ES-I3 (cell line): ENCODE measurements at regions not wholly inside any gene's neighbourhood (a gene's known extent, or its start where the extent isn't known, plus 50 kb on each side); places are given as distances from the start of the nearest gene placed in this dataset.
"Not testable (repeated sequence)": the region's sequence is repeated elsewhere in the genome, so short reads cannot be mapped to it uniquely, and the experiment has no call there.

ENCODE experiments used
- H3K36me3 ChIP-seq: 2 replicates; pipeline ENCODE4 v1.6.1; 2013; ENCODE audit warnings: mild to moderate bottlenecking, low read length, control low read depth, moderate library complexity; ENCODE audit not compliant: insufficient read depth
- H3K4me1 ChIP-seq: 2 replicates; pipeline ENCODE4 v1.6.1; 2013; ENCODE audit warnings: mild to moderate bottlenecking, control low read depth, low read length; ENCODE audit not compliant: insufficient read depth
- H3K9ac ChIP-seq: 2 replicates; pipeline ENCODE4 v1.6.1; 2013; ENCODE audit warnings: low read depth, mild to moderate bottlenecking, low read length, moderate library complexity
- H3K9me3 ChIP-seq: 2 replicates; pipeline ENCODE4 v1.6.1; 2013; ENCODE audit warnings: mild to moderate bottlenecking, low read length, moderate library complexity; ENCODE audit not compliant: control insufficient read depth, insufficient read depth

GRCh38 chr2:16397681-16398475, 267.8 kb downstream of the CYRIA start:
- H3K9ac ChIP-seq = no peak overlapping the region
- H3K36me3 ChIP-seq = no peaks in the 10 kb centered on the region
- no peaks in the 10 kb centered on the region for H3K4me1 ChIP-seq
- H3K9me3 ChIP-seq = no peaks in the 10 kb centered on the region

GRCh38 chr2:16396986-16397385, 268.6 kb downstream of the CYRIA start:
- H3K9me3 ChIP-seq = no peaks in the 10 kb centered on the region
- no peaks in the 10 kb centered on the region for H3K36me3 ChIP-seq
- H3K9ac ChIP-seq = no peak overlapping the region
- no peaks in the 10 kb centered on the region for H3K4me1 ChIP-seq

GRCh38 chr2:16396171-16396570, 269.5 kb downstream of the CYRIA start:
- H3K36me3 ChIP-seq = no peaks in the 10 kb centered on the region
- H3K9ac ChIP-seq = no peak overlapping the region
- H3K9me3 ChIP-seq = no peaks in the 10 kb centered on the region
- no peaks in the 10 kb centered on the region for H3K4me1 ChIP-seq

- Histone ChIP-seq H3K4me1 (no peaks in the 10 kb centered on the region), H3K9ac (no peak overlapping the region), H3K9me3 (no peaks in the 10 kb centered on the region), H3K36me3 (no peaks in the 10 kb centered on the region)
These were observed 270.0 kb downstream of the CYRIA start for GRCh38 chr2:16395601-16396000.

GRCh38 chr2:16394986-16395550, 270.6 kb downstream of the CYRIA start:
- H3K4me1 ChIP-seq = no peaks in the 10 kb centered on the region
- no peak overlapping the region for H3K9ac ChIP-seq
- H3K36me3 ChIP-seq = no peaks in the 10 kb centered on the region
- H3K9me3 ChIP-seq = no peaks in the 10 kb centered on the region

- no peaks in the 10 kb centered on the region for H3K36me3 ChIP-seq
- no peaks in the 10 kb centered on the region for H3K9me3 ChIP-seq
- H3K4me1 ChIP-seq = no peaks in the 10 kb centered on the region
- no peak overlapping the region for H3K9ac ChIP-seq
These were observed 271.3 kb downstream of the CYRIA start for GRCh38 chr2:16394072-16394985.

- Histone ChIP-seq H3K9me3 (no peaks in the 10 kb centered on the region), H3K4me1 (no peaks in the 10 kb centered on the region), H3K9ac (no peak overlapping the region), H3K36me3 (no peaks in the 10 kb centered on the region)
These were observed 272.0 kb downstream of the CYRIA start for GRCh38 chr2:16393500-16394071.

- Histone ChIP-seq H3K9ac (no peak overlapping the region), H3K36me3 (no peaks in the 10 kb centered on the region), H3K9me3 (no peaks in the 10 kb centered on the region)
These were observed 272.8 kb downstream of the CYRIA start for GRCh38 chr2:16392647-16393499.

GRCh38 chr2:16391986-16392385, 273.6 kb downstream of the CYRIA start:
- no peaks in the 10 kb centered on the region for H3K9me3 ChIP-seq
- H3K9ac ChIP-seq = no peak overlapping the region
- H3K4me1 ChIP-seq = no peaks in the 10 kb centered on the region
- H3K36me3 ChIP-seq = no peaks in the 10 kb centered on the region

More at GRCh38 chr2:16392647-16393499, 272.8 kb downstream of the CYRIA start:
- no peaks in the 10 kb centered on the region for H3K4me1 ChIP-seq

GRCh38 chr2:16390561-16390960, 275.1 kb downstream of the CYRIA start:
- Histone ChIP-seq H3K9me3 (no peaks in the 10 kb centered on the region), H3K9ac (no peak overlapping the region), H3K4me1 (no peaks in the 10 kb centered on the region), H3K36me3 (no peaks in the 10 kb centered on the region)

GRCh38 chr2:16389611-16390010, 276.0 kb downstream of the CYRIA start:
- H3K9ac ChIP-seq = no peak overlapping the region
- H3K36me3 ChIP-seq = no peaks in the 10 kb centered on the region
- no peaks in the 10 kb centered on the region for H3K9me3 ChIP-seq
- H3K4me1 ChIP-seq = no peaks in the 10 kb centered on the region

GRCh38 chr2:16388199-16388830, 277.3 kb downstream of the CYRIA start:
- H3K9ac ChIP-seq, H3K36me3 ChIP-seq, H3K9me3 ChIP-seq, H3K4me1 ChIP-seq: not testable (repeated sequence)

- Histone ChIP-seq H3K9me3 (no peaks in the 10 kb centered on the region), H3K36me3 (no peaks in the 10 kb centered on the region), H3K4me1 (no peaks in the 10 kb centered on the region), H3K9ac (no peak overlapping the region)
These were observed 278.1 kb downstream of the CYRIA start for GRCh38 chr2:16387461-16387984.
